Ectodermal cell (in vitro differentiated cells): ENCODE measurements at regions not wholly inside any gene's neighbourhood (a gene's known extent, or its start where the extent isn't known, plus 50 kb on each side); places are given as distances from the start of the nearest gene placed in this dataset.

Experiments
- H3K27ac ChIP-seq: 2 replicates; pipeline ENCODE4 v1.7.0; 2013; ENCODE audit warnings: mild to moderate bottlenecking, low read depth, low read length; ENCODE audit not compliant: insufficient read depth, poor library complexity, severe bottlenecking
- H3K27me3 ChIP-seq: 2 replicates; pipeline ENCODE4 v1.7.0; 2013; ENCODE audit warnings: mild to moderate bottlenecking, low read length; ENCODE audit not compliant: insufficient read depth, control insufficient read depth, poor library complexity, severe bottlenecking
- H3K36me3 ChIP-seq: one replicate; pipeline ENCODE4 v1.7.0; 2013; ENCODE audit warnings: low read length; ENCODE audit not compliant: control insufficient read depth, insufficient read depth
- H3K4me1 ChIP-seq: one replicate; pipeline ENCODE4 v1.7.0; 2013; ENCODE audit warnings: low read length; ENCODE audit not compliant: control insufficient read depth, insufficient read depth
- H3K4me3 ChIP-seq: 2 replicates; pipeline ENCODE4 v1.7.0; 2013; ENCODE audit warnings: low read depth, low read length, control low read depth; ENCODE audit not compliant: insufficient read depth
- H3K9me3 ChIP-seq: 2 replicates; pipeline ENCODE4 v1.7.0; 2013; ENCODE audit warnings: mild to moderate bottlenecking, low read length, moderate library complexity; ENCODE audit not compliant: control insufficient read depth
- WGBS, 2 experiments: methylation state at CpG; one replicate each; pipeline ENCODE4 v1.1.7; 2013; ENCODE audit warnings: missing lambda C conversion rate in 2 of 2; 5-methylcytosine and 5-hydroxymethylcytosine counted together

DNA sequence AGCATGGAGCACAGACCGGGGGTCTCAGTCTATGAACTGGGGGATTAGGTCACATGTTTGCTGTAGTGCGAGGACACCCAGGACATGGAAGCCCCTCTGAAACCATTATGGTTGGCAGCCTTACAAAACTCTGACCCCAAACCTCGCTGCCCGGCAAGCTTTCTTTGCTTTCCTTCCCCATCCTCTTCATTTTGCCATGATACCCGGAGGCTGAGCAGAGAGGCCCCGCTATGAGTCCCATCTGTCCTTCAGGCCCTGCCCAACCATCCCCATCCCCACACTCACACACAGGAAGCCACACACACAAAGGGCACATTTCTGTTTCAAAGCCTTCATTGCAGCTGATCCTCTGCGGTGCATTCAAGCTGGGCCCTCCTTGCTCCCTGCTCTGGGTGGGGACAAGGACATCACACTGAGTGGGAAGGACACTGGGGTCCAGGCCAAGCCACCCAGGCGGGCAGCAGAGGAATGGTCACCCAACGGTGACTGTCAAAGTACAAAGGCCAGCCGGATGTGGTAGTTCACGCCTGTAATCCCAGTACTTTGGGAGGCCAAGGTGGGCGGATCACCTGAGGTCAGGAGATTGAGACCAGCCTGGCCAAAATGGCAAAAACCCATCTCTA is 176.5 kb downstream of the CTTN start:
- 88 to 91% methylated on average over 12 of the region's 12 CpGs for WGBS, 2 experiments
- no peaks in the 10 kb centered on the region for H3K36me3 ChIP-seq
- H3K27ac ChIP-seq: no peak overlapping the region
- H3K9me3 ChIP-seq: no peaks in the 10 kb centered on the region
- no peaks in the 10 kb centered on the region for H3K4me1 ChIP-seq
- H3K4me3 ChIP-seq: no peak overlapping the region
- no peaks in the 10 kb centered on the region for H3K27me3 ChIP-seq

DNA sequence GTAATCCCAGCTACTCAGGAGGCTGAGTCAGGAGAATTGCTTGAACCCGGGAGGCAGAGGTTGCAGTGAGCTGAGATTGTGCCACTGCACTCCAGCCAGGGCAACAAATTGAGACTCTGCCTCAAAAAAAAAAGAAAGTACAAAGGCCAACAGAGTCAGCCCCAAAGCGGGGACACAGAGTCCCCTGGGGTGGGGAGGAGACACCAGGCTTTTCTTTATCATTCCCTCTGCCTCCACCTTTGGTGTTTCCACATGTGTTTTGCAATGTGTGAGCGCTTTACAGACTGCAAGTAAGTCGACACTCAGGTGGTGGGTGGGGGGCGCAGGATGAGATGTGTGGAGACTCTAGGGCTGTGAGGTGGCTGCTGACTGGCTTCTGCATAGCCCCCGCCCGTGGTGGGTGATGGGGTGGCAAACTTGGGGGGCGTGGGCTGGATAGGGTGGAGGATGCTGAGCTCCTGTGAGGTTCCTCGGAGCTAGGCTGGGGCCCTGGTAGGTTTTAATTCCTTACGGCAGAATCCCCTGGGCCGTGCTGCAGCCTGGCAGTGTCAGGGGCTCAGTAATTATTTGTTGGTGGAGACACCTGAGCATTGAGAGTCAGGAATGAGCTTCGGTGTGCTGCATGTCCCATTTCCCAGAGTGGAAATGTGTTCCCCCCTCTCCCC is 177.2 kb downstream of the CTTN start:
- Histone ChIP-seq H3K27ac (no peak overlapping the region), H3K27me3 (no peaks in the 10 kb centered on the region), H3K4me1 (no peaks in the 10 kb centered on the region), H3K9me3 (no peaks in the 10 kb centered on the region), H3K4me3 (no peak overlapping the region), H3K36me3 (no peaks in the 10 kb centered on the region)
- WGBS, 2 experiments: 87 to 89% methylated on average over 12 of the region's 12 CpGs

GRCh38 chr11:70577258-70577603 is 178.9 kb downstream of the CTTN start:
- no peaks in the 10 kb centered on the region for H3K27me3 ChIP-seq
- no peaks in the 10 kb centered on the region for H3K36me3 ChIP-seq
- no peak overlapping the region for H3K27ac ChIP-seq
- H3K4me3 ChIP-seq: no peak overlapping the region
- H3K9me3 ChIP-seq: no peaks in the 10 kb centered on the region
- 91 to 93% methylated on average over 7 of the region's 7 CpGs for WGBS, 2 experiments
- no peaks in the 10 kb centered on the region for H3K4me1 ChIP-seq

- Histone ChIP-seq H3K4me1 (no peaks in the 10 kb centered on the region), H3K9me3 (no peaks in the 10 kb centered on the region), H3K4me3 (no peak overlapping the region), H3K27ac (no peak overlapping the region), H3K27me3 (no peaks in the 10 kb centered on the region), H3K36me3 (no peaks in the 10 kb centered on the region)
- 84 to 85% methylated on average over 14 of the region's 14 CpGs for WGBS, 2 experiments
These were observed 179.6 kb downstream of the CTTN start for GRCh38 chr11:70577948-70578347.

- H3K36me3 ChIP-seq: no peaks in the 10 kb centered on the region
- no peaks in the 10 kb centered on the region for H3K9me3 ChIP-seq
- no peak overlapping the region for H3K4me3 ChIP-seq
- H3K27me3 ChIP-seq: no peaks in the 10 kb centered on the region
- no peak overlapping the region for H3K27ac ChIP-seq
- H3K4me1 ChIP-seq: no peaks in the 10 kb centered on the region
- WGBS, 2 experiments: 91 to 92% methylated on average over 14 of the region's 14 CpGs
These were observed 180.0 kb downstream of the CTTN start for GRCh38 chr11:70578371-70578770.

GRCh38 chr11:70578831-70579230 is 180.5 kb downstream of the CTTN start:
- no peaks in the 10 kb centered on the region for H3K4me1 ChIP-seq
- H3K27me3 ChIP-seq: no peaks in the 10 kb centered on the region
- no peak overlapping the region for H3K27ac ChIP-seq
- 92 to 93% methylated on average over 9 of the region's 9 CpGs for WGBS, 2 experiments
- H3K36me3 ChIP-seq: no peaks in the 10 kb centered on the region
- no peak overlapping the region for H3K4me3 ChIP-seq
- no peaks in the 10 kb centered on the region for H3K9me3 ChIP-seq

DNA sequence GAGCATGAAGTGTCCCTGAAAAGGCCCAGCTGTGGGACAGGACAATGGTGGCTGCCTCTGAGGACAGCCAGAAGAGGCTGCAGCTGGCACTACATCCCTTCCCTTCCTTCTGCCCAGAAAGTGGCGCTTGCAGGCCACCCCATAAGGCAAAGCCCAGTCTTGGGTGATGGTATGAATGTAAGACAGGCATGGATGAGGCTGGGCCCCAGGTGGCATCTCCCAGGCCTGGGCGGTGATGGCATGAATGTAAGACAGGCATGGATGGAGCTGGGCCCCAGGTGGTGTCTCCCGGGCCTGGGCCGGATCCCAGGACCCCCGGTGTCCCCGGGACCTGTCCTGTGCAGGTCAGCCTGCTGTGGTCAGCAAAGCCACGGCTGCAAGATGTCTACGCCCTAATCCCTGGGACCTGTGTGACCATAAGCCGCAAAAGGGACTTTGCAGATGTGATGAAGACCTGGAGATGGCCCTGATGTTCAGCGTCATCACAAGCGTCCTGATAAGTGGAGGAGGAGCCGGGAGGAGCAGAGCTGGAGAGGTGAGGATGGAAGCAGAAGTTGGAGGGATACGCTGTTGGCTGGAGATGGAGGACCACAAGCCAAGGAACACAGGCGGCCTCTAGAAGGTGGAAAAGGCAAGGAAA is 181.1 kb downstream of the CTTN start:
- Histone ChIP-seq H3K4me3 (no peak overlapping the region), H3K4me1 (no peaks in the 10 kb centered on the region), H3K36me3 (no peaks in the 10 kb centered on the region), H3K27ac (no peak overlapping the region), H3K9me3 (no peaks in the 10 kb centered on the region), H3K27me3 (no peaks in the 10 kb centered on the region)
- WGBS, 2 experiments: 92 to 96% methylated on average over 14 of the region's 14 CpGs

GRCh38 chr11:70580036-70580805 is 181.9 kb downstream of the CTTN start:
- Histone ChIP-seq H3K4me1 (no peaks in the 10 kb centered on the region), H3K9me3 (no peaks in the 10 kb centered on the region), H3K36me3 (no peaks in the 10 kb centered on the region), H3K4me3 (no peak overlapping the region), H3K27ac (no peak overlapping the region), H3K27me3 (no peaks in the 10 kb centered on the region)
- WGBS, 2 experiments: 87% methylated on average over 25 of the region's 25 CpGs

DNA sequence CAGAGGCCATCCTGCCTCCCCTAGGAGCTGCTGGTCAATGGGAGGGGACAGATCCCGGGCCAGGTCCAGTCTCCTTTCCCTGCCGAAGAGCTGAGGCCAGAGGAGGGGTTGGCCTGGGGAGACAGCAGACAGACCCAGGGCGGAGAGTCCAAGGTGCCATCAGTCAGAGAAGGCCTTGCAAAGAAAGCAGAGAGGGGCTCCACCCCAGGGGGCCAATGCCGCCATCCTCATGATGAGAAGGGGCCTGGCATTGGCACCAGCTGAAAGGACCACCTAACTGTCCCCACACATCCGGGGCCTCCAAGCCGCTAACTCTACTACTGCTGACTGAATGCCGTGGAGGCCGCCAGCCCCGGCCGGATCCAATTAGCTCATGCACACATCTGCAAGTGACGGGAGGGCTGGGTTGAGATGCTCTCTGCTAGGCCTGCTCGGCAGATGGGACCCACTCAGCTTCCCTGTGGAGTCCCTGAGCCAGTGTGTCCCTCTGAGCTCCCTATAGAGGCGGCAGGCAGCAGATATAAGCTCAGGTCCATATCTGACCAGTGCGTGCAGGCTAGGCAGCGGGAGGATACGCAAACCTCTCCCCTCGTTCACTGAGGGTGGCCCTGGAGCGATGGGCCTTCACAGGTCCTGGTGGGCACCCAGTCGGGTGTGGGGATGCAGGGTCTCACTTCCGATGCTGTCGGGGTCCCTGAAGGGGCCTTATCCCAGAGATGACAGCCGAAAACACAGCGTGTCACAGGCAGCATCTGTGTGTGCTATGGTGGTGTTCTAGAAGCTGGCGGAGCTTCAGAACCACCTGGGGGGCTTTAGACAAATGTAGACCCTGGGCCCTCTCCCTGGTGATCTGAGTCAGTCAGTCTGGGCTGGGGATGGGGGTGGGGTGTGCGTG is 183.9 kb downstream of the CTTN start:
- H3K9me3 ChIP-seq: no peaks in the 10 kb centered on the region
- H3K27ac ChIP-seq: no peak overlapping the region
- 95 to 96% methylated on average over 25 of the region's 25 CpGs for WGBS, 2 experiments
- no peak overlapping the region for H3K4me3 ChIP-seq
- no peaks in the 10 kb centered on the region for H3K27me3 ChIP-seq
- H3K36me3 ChIP-seq: no peaks in the 10 kb centered on the region
- H3K4me1 ChIP-seq: peaks cover 7% of the 10 kb centered on the region
